ENCODE measurements at regions not wholly inside any gene's neighbourhood (a gene's known extent, or its start where the extent isn't known, plus 50 kb on each side); places are given as distances from the start of the nearest gene placed in this dataset.

DNA sequence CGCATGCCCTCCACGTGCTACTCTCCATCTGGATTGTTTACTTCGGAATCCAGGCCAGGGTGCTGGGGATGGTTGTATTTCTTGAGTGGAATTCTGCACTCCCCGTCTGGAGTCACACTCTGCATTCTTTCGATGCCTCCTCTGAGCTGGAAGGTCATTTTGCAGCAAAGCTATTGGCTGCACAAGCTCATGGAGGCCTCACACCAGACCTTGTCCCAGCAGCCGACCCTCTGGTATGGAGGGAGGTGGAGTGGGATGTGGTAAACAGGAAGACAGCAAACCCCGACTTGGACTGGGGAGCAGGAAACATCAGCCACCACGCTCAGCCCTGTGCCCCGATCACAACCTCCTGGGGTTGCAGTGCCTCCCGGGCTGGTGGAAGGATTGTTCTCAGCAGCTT lies 225.3 kb upstream of the LNX1 start:
- POLR2A ChIA-PET, result no interaction called here
- Mint-ChIP-seq H3K4me3 (no peak overlapping the region), H3K27ac (no peak overlapping the region), H3K4me1 (no peaks in the 10 kb centered on the region), H3K36me3 (no peaks in the 10 kb centered on the region), H3K9me3 (peaks cover 0 to 1% (median 0%) of the 10 kb centered on the region in 5 donors), H3K27me3 (peaks cover 2 to 12% of the 10 kb centered on the region in 2 donors)
- no peak for DNase-seq
- CTCF ChIA-PET, result no interaction called here
- Histone ChIP-seq H3K9me3 (ENCODE audit: low read length) (no peaks in the 10 kb centered on the region), H3K4me1 (ENCODE audit: insufficient read depth, low read length) (no peaks in the 10 kb centered on the region), H3K36me3 (ENCODE audit: insufficient read depth, low read length) (no peaks in the 10 kb centered on the region), H3K27me3 (ENCODE audit: insufficient read depth, low read length, poor library complexity, severe bottlenecking) (no peaks in the 10 kb centered on the region), H3K4me3 (ENCODE audit: low read length) (no peak overlapping the region), H3K27ac (ENCODE audit: low read depth, low read length) (no peak overlapping the region)

DNA sequence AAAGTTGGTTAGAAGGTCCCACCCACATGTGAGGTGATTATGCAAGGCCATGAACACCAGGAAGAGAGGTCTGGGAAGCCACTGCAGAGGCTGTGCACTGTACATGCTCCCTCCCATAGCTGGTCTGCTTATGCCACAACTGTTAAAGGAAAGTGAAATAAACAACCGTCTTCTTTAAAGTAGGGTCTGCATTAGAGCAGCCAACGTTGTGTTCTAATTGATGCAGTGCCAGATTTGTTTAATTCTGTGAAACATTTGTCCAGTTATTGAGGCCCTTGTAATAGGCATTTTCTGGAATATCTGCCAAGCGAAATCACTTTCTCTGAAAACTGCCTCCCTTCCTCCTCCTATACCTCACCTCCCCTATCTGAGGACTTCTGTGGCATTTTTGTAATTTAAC lies 224.0 kb upstream of the LNX1 start:
- Mint-ChIP-seq H3K9me3 (peaks cover 0 to 1% (median 0%) of the 10 kb centered on the region in 5 donors), H3K4me1 (no peaks in the 10 kb centered on the region), H3K27me3 (peaks cover 2 to 12% of the 10 kb centered on the region in 2 donors), H3K36me3 (no peaks in the 10 kb centered on the region), H3K4me3 (no peak overlapping the region), H3K27ac (no peak overlapping the region)
- Histone ChIP-seq H3K4me3 (ENCODE audit: low read length) (no peak overlapping the region), H3K27me3 (ENCODE audit: insufficient read depth, low read length, poor library complexity, severe bottlenecking) (no peaks in the 10 kb centered on the region), H3K9me3 (ENCODE audit: low read length) (no peaks in the 10 kb centered on the region), H3K4me1 (ENCODE audit: insufficient read depth, low read length) (no peaks in the 10 kb centered on the region), H3K36me3 (ENCODE audit: insufficient read depth, low read length) (no peaks in the 10 kb centered on the region), H3K27ac (ENCODE audit: low read depth, low read length) (no peak overlapping the region)
- ChIA-PET POLR2A (no interaction called here), CTCF (no interaction called here)
- DNase-seq, result no peak

DNA sequence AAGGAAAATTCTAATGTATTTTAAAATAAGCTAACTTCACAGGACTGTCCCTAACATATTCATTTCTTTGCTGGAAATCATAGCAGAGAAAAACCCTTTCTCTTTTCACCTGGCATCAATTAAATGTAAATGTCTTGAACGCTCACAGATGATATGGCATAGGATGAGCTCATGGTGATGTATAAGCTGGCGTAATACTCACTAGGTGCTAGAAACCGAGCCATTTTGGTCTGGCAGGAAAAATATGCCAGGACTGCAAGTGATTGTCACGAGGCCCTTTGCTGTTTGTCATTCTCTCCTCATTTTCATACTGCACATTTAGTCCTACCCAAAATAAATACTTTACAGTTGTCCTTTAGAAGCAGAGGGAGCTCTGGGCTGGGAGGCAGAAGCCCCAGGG lies 222.7 kb upstream of the LNX1 start:
- H3K4me3 Mint-ChIP-seq, result no peak overlapping the region
- no peaks in the 10 kb centered on the region for H3K4me1 Mint-ChIP-seq
- Histone ChIP-seq H3K27ac (ENCODE audit: low read depth, low read length) (no peak overlapping the region), H3K27me3 (ENCODE audit: insufficient read depth, low read length, poor library complexity, severe bottlenecking) (no peaks in the 10 kb centered on the region), H3K36me3 (ENCODE audit: insufficient read depth, low read length) (no peaks in the 10 kb centered on the region), H3K4me3 (ENCODE audit: low read length) (no peak overlapping the region), H3K9me3 (ENCODE audit: low read length) (no peaks in the 10 kb centered on the region), H3K4me1 (ENCODE audit: insufficient read depth, low read length) (no peaks in the 10 kb centered on the region)
- no peaks in the 10 kb centered on the region for H3K36me3 Mint-ChIP-seq
- no peak overlapping the region for H3K27ac Mint-ChIP-seq
- ChIA-PET POLR2A (no interaction called here), CTCF (no interaction called here)
- DNase-seq, result no peak
- peaks cover 2 to 12% of the 10 kb centered on the region in 2 donors for H3K27me3 Mint-ChIP-seq
- peaks cover 0 to 1% (median 0%) of the 10 kb centered on the region in 5 donors for H3K9me3 Mint-ChIP-seq

DNA sequence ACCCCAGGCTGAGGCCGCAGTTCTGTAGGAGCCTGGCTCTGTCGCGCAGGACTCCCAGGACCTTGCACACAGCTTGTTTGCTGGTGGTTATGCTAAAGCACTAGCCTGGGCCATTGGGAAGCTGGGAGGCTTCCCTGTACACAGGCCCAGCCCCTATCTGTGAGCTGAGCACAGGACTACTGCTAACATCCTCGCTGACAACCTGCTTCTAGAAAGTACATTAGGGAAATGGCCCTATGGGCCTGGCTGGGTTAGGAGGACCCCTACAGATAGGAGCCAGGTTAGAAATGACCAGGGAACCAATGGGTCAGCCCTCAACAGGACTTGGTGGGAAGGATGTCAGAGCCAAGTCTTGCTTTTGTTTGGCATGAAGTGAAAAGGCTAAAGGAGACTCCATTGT lies 219.4 kb upstream of the LNX1 start:
- Mint-ChIP-seq H3K9me3 (no peaks in the 10 kb centered on the region), H3K4me3 (no peak overlapping the region), H3K36me3 (no peaks in the 10 kb centered on the region), H3K27ac (no peak overlapping the region), H3K27me3 (peaks cover 4 to 12% of the 10 kb centered on the region in 2 donors), H3K4me1 (no peaks in the 10 kb centered on the region)
- no peak for DNase-seq
- no peaks in the 10 kb centered on the region for H3K9me3 ChIP-seq (ENCODE audit: low read length)
- H3K27ac ChIP-seq (ENCODE audit: low read depth, low read length), result no peak overlapping the region
- H3K4me1 ChIP-seq (ENCODE audit: insufficient read depth, low read length), result no peaks in the 10 kb centered on the region
- POLR2A ChIA-PET, result no interaction called here
- H3K4me3 ChIP-seq (ENCODE audit: low read length), result no peak overlapping the region
- CTCF ChIA-PET, result no interaction called here
- no peaks in the 10 kb centered on the region for H3K27me3 ChIP-seq (ENCODE audit: insufficient read depth, low read length, poor library complexity, severe bottlenecking)
- no peaks in the 10 kb centered on the region for H3K36me3 ChIP-seq (ENCODE audit: insufficient read depth, low read length)

DNA sequence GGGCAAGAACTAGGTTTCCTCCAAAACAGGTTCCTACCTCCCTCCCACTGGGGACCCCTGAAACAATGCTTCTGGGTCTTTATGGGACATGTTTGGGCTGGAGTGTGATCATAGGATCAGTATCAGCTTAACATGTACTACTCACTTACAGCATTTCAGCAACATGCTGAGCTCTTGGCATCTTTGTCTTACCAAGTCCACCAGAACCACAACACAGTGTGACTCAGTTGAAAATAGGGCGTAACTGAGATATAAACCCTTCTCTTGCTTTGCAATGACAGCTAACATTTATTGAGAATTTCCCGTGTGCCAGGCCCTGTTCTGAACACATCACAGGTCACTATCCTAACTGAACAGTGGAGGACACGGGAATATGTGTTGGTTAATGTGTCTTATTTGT lies 218.5 kb upstream of the LNX1 start:
- H3K4me3 ChIP-seq (ENCODE audit: low read length), result no peak overlapping the region
- no peak overlapping the region for H3K4me3 Mint-ChIP-seq
- no peaks in the 10 kb centered on the region for H3K4me1 ChIP-seq (ENCODE audit: insufficient read depth, low read length)
- no peaks in the 10 kb centered on the region for H3K9me3 Mint-ChIP-seq
- H3K36me3 ChIP-seq (ENCODE audit: insufficient read depth, low read length), result no peaks in the 10 kb centered on the region
- ChIA-PET POLR2A (no interaction called here), CTCF (no interaction called here)
- DNase-seq, result no peak
- H3K9me3 ChIP-seq (ENCODE audit: low read length), result no peaks in the 10 kb centered on the region
- peaks cover 4 to 12% of the 10 kb centered on the region in 2 donors for H3K27me3 Mint-ChIP-seq
- H3K4me1 Mint-ChIP-seq, result no peaks in the 10 kb centered on the region
- H3K27ac Mint-ChIP-seq, result no peak overlapping the region
- no peaks in the 10 kb centered on the region for H3K27me3 ChIP-seq (ENCODE audit: insufficient read depth, low read length, poor library complexity, severe bottlenecking)
- H3K36me3 Mint-ChIP-seq, result no peaks in the 10 kb centered on the region
- H3K27ac ChIP-seq (ENCODE audit: low read depth, low read length), result no peak overlapping the region

DNA sequence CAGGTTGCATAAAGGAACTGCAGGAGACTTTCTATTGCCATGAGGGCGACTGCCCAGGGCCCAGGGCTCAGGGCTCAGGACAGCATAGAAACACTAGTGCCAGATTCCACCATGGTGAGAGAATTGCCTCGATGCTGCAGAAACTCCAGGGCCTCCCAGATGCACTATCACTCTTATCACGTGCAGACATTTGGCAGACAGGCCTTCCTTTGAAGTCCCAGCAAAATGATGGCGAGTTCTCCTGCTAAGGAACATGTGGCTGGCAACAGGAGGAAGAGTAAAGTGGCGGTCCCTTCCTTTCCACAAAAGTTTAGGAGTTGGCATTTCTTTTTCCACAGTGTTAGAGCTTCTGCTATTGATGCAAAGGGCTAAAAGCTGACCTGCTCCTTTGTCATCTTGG lies 214.0 kb upstream of the LNX1 start:
- H3K36me3 Mint-ChIP-seq, result no peaks in the 10 kb centered on the region
- H3K27ac ChIP-seq (ENCODE audit: low read depth, low read length), result no peak overlapping the region
- H3K27ac Mint-ChIP-seq, result no peak overlapping the region
- ChIA-PET POLR2A (no interaction called here), CTCF (no interaction called here)
- no peaks in the 10 kb centered on the region for H3K4me1 ChIP-seq (ENCODE audit: insufficient read depth, low read length)
- no peaks in the 10 kb centered on the region for H3K27me3 ChIP-seq (ENCODE audit: insufficient read depth, low read length, poor library complexity, severe bottlenecking)
- no peaks in the 10 kb centered on the region for H3K9me3 ChIP-seq (ENCODE audit: low read length)
- peaks cover 0 to 2% (median 0%) of the 10 kb centered on the region in 5 donors for H3K9me3 Mint-ChIP-seq
- no peaks in the 10 kb centered on the region for H3K36me3 ChIP-seq (ENCODE audit: insufficient read depth, low read length)
- no peaks in the 10 kb centered on the region for H3K4me1 Mint-ChIP-seq
- peaks cover 3 to 4% of the 10 kb centered on the region in 2 donors for H3K27me3 Mint-ChIP-seq
- no peak for DNase-seq
- no peak overlapping the region for H3K4me3 Mint-ChIP-seq
- H3K4me3 ChIP-seq (ENCODE audit: low read length), result no peak overlapping the region

DNA sequence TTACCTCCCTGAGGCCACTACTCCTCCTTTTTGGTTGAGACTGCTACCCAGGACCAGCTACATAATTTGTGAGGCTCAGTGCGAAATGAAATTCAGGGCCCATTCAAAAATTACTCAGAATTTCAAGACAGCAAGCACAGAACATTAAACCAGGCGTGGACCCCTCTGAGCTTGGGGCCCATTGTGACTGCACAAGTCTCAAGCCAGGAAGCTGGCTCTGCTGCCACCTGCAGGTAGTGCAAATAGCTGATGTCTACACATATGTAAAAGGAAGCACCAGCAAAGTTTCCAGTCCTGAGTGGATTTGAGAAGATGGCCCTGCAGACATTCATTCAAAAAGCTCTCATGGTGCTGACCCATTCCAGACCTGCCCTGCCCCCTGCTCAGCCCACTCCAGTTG lies 213.4 kb upstream of the LNX1 start:
- no peak overlapping the region for H3K27ac ChIP-seq (ENCODE audit: low read depth, low read length)
- no peaks in the 10 kb centered on the region for H3K4me1 ChIP-seq (ENCODE audit: insufficient read depth, low read length)
- no peaks in the 10 kb centered on the region for H3K36me3 ChIP-seq (ENCODE audit: insufficient read depth, low read length)
- ChIA-PET POLR2A (no interaction called here), CTCF (no interaction called here)
- Mint-ChIP-seq H3K36me3 (no peaks in the 10 kb centered on the region), H3K9me3 (peaks cover 0 to 2% (median 0%) of the 10 kb centered on the region in 5 donors), H3K27me3 (peaks cover 3 to 4% of the 10 kb centered on the region in 2 donors), H3K27ac (no peak overlapping the region), H3K4me1 (no peaks in the 10 kb centered on the region), H3K4me3 (no peak overlapping the region)
- no peak overlapping the region for H3K4me3 ChIP-seq (ENCODE audit: low read length)
- H3K9me3 ChIP-seq (ENCODE audit: low read length), result no peaks in the 10 kb centered on the region
- DNase-seq, result no peak
- no peaks in the 10 kb centered on the region for H3K27me3 ChIP-seq (ENCODE audit: insufficient read depth, low read length, poor library complexity, severe bottlenecking)

DNA sequence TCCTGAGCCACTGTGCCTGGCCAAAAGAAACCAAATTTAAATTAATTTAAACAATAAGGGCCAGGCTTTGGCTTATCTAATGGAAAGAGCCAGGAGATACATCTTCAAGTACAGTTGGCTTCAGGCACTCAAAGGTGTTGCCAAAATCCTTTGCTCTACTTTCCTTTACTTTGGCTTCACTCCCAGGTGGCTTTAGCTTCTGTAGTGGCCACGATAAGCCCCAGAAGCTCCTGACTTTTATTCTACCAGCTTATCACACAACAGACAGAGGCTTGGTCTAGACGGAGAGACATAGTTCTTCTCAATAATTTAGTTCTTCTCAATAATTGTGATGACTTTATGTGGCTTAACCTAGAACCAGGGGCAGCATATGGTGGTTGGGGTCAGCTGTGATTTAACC lies 211.2 kb upstream of the LNX1 start:
- H3K27ac Mint-ChIP-seq, result no peak overlapping the region
- Histone ChIP-seq H3K4me3 (ENCODE audit: low read length) (no peak overlapping the region), H3K27me3 (ENCODE audit: insufficient read depth, low read length, poor library complexity, severe bottlenecking) (no peaks in the 10 kb centered on the region), H3K4me1 (ENCODE audit: insufficient read depth, low read length) (no peaks in the 10 kb centered on the region), H3K9me3 (ENCODE audit: low read length) (no peaks in the 10 kb centered on the region), H3K36me3 (ENCODE audit: insufficient read depth, low read length) (no peaks in the 10 kb centered on the region), H3K27ac (ENCODE audit: low read depth, low read length) (no peak overlapping the region)
- no peaks in the 10 kb centered on the region for H3K4me1 Mint-ChIP-seq
- peaks cover 3 to 4% of the 10 kb centered on the region in 2 donors for H3K27me3 Mint-ChIP-seq
- DNase-seq, result no peak
- peaks cover 0 to 2% (median 0%) of the 10 kb centered on the region in 5 donors for H3K9me3 Mint-ChIP-seq
- ChIA-PET POLR2A (no interaction called here), CTCF (no interaction called here)
- no peaks in the 10 kb centered on the region for H3K36me3 Mint-ChIP-seq
- no peak overlapping the region for H3K4me3 Mint-ChIP-seq

DNA sequence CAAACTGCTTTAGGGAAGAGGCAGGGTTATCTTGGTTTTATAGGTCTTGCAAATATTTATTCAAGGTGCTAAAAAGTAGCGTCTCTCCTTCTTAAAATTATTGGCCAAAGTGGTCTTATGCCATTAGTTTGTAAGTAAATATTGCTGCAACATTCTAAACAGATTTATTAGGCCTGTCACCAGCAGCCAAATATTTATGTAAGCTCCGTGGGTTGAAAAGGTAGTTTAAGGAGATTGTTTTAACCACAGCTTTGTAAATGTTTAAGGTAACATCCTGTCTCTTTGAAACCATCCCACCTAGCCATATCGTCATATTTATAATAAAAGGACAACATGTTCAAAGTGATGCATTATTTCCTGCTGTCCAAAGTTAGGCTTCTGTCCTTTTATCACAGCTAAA lies 210.1 kb upstream of the LNX1 start:
- Mint-ChIP-seq H3K4me1 (no peaks in the 10 kb centered on the region), H3K4me3 (no peak overlapping the region), H3K36me3 (no peaks in the 10 kb centered on the region), H3K27ac (no peak overlapping the region), H3K9me3 (peaks cover 0 to 2% (median 0%) of the 10 kb centered on the region in 5 donors), H3K27me3 (peaks cover 1 to 4% of the 10 kb centered on the region in 2 donors)
- CTCF ChIA-PET, result no interaction called here
- no peak overlapping the region for H3K27ac ChIP-seq (ENCODE audit: low read depth, low read length)
- H3K36me3 ChIP-seq (ENCODE audit: insufficient read depth, low read length), result no peaks in the 10 kb centered on the region
- H3K9me3 ChIP-seq (ENCODE audit: low read length), result no peaks in the 10 kb centered on the region
- POLR2A ChIA-PET, result no interaction called here
- H3K4me1 ChIP-seq (ENCODE audit: insufficient read depth, low read length), result no peaks in the 10 kb centered on the region
- no peaks in the 10 kb centered on the region for H3K27me3 ChIP-seq (ENCODE audit: insufficient read depth, low read length, poor library complexity, severe bottlenecking)
- H3K4me3 ChIP-seq (ENCODE audit: low read length), result no peak overlapping the region
- no peak for DNase-seq
